Trophoblast cell (in vitro differentiated cells and primary cell): ENCODE measurements at regions not wholly inside any gene's neighbourhood (a gene's known extent, or its start where the extent isn't known, plus 50 kb on each side); places are given as distances from the start of the nearest gene placed in this dataset.

Experiments
- DNase-seq, 2 donors: peaks; one replicate each; pipeline ENCODE4 v3.0.0-alpha.2; 2016
- H2AFZ ChIP-seq: 2 replicates; pipeline ENCODE4 v1.6.1; 2013; ENCODE audit warnings: low read length, moderate library complexity, mild to moderate bottlenecking; ENCODE audit not compliant: insufficient read depth, poor library complexity
- H2AK5ac ChIP-seq: 2 replicates; pipeline ENCODE4 v1.6.1; 2013; ENCODE audit warnings: mild to moderate bottlenecking, low read length
- H2BK120ac ChIP-seq: 2 replicates; pipeline ENCODE4 v1.6.1; 2013; ENCODE audit warnings: low read length, mild to moderate bottlenecking, moderate library complexity; ENCODE audit not compliant: insufficient read depth, poor library complexity
- H2BK12ac ChIP-seq: 2 replicates; pipeline ENCODE4 v1.6.1; 2013; ENCODE audit warnings: mild to moderate bottlenecking, low read length, moderate library complexity
- H2BK5ac ChIP-seq: 2 replicates; pipeline ENCODE4 v1.6.1; 2013; ENCODE audit warnings: low read length, low read depth, moderate library complexity, mild to moderate bottlenecking; ENCODE audit not compliant: poor library complexity
- H3K14ac ChIP-seq: 2 replicates; pipeline ENCODE4 v1.6.1; 2013; ENCODE audit warnings: mild to moderate bottlenecking, low read length
- H3K18ac ChIP-seq: 2 replicates; pipeline ENCODE4 v1.6.1; 2013; ENCODE audit warnings: mild to moderate bottlenecking, low read length
- H3K23ac ChIP-seq: 2 replicates; pipeline ENCODE4 v1.6.1; 2013; ENCODE audit warnings: low read length
- H3K27ac ChIP-seq: 2 replicates; pipeline ENCODE4 v1.5.1; 2013; ENCODE audit warnings: low read depth, mild to moderate bottlenecking, inconsistent platforms, low read length, moderate library complexity
- H3K27me3 ChIP-seq: 2 replicates; pipeline ENCODE4 v1.6.1; 2013; ENCODE audit warnings: inconsistent platforms, mild to moderate bottlenecking, low read length, moderate library complexity; ENCODE audit not compliant: insufficient read depth
- H3K36me3 ChIP-seq, 2 experiments: 1 replicate in 1 of 2; 2 replicates in 1 of 2; pipeline ENCODE4 v1.6.1; 2013; ENCODE audit warnings: low read length in 2 of 2, mild to moderate bottlenecking in 2 of 2, moderate library complexity in 1 of 2; ENCODE audit not compliant: insufficient read depth in 2 of 2, control insufficient read depth in 1 of 2
- H3K4ac ChIP-seq: 2 replicates; pipeline ENCODE4 v1.6.1; 2013; ENCODE audit warnings: low read depth, mild to moderate bottlenecking, low read length, moderate library complexity
- H3K4me1 ChIP-seq, 2 experiments: 1 replicate in 1 of 2; 2 replicates in 1 of 2; pipeline ENCODE4 v1.6.1; 2013; ENCODE audit warnings: low read length in 2 of 2, mild to moderate bottlenecking in 2 of 2, moderate library complexity in 1 of 2; ENCODE audit not compliant: insufficient read depth in 2 of 2, control insufficient read depth in 1 of 2
- H3K4me2 ChIP-seq: 2 replicates; pipeline ENCODE4 v1.6.1; 2013; ENCODE audit warnings: inconsistent platforms, mild to moderate bottlenecking, low read length, moderate library complexity
- H3K4me3 ChIP-seq: 2 replicates; pipeline ENCODE4 v1.5.1; 2013; ENCODE audit warnings: mild to moderate bottlenecking, low read depth, low read length, inconsistent platforms
- H3K79me1 ChIP-seq: one replicate; pipeline ENCODE4 v1.6.1; 2013; ENCODE audit warnings: low read length
- H3K79me2 ChIP-seq: 2 replicates; pipeline ENCODE4 v1.6.1; 2013; ENCODE audit warnings: low read length, mild to moderate bottlenecking; ENCODE audit not compliant: control insufficient read depth, insufficient read depth, poor library complexity
- H3K9ac ChIP-seq: 2 replicates; pipeline ENCODE4 v1.6.1; 2013; ENCODE audit warnings: mild to moderate bottlenecking, low read length
- H3K9me3 ChIP-seq: 2 replicates; pipeline ENCODE4 v1.6.1; 2013; ENCODE audit warnings: low read depth, mild to moderate bottlenecking, control low read depth, inconsistent platforms, low read length; ENCODE audit not compliant: insufficient read depth
- H4K12ac ChIP-seq: 2 replicates; pipeline ENCODE4 v1.6.1; 2013; ENCODE audit warnings: low read depth, mild to moderate bottlenecking, low read length, moderate library complexity
- H4K8ac ChIP-seq: 2 replicates; pipeline ENCODE4 v1.6.1; 2013; ENCODE audit warnings: low read depth, mild to moderate bottlenecking, low read length, moderate library complexity
- H4K91ac ChIP-seq: one replicate; pipeline ENCODE4 v1.6.1; 2013; ENCODE audit warnings: low read depth, mild to moderate bottlenecking, low read length, moderate library complexity
- WGBS: extraction: QIAGEN DNeasy Blood & Tissue Kit; methylation state at CpG from one replicate; pipeline ENCODE4 v1.1.7; 2013; ENCODE audit warnings: missing lambda C conversion rate; ENCODE audit not compliant: insufficient read length, insufficient coverage; ENCODE audit errors: extremely low coverage; 5-methylcytosine and 5-hydroxymethylcytosine counted together

DNA sequence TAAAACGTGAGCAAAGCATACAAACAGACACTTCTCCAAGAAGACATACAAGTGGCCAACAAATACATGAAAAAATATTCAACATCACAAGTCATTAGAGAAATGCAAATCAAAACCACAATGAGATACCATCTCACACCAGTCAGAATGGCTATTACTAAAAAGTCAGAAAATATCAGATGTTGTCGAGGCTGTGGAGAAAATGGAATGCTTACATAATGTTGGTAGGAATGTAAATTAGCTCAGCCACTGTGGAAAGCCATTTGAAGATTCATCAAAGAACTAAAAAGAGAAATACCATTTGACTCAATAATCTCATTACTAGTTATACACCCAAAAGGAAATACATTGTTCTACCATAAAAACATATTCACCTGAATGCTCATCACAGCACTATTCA is 825.7 kb downstream of the SUCLG1 start:
- H2AFZ ChIP-seq, result no peak overlapping the region
- H3K9ac ChIP-seq, result no peak overlapping the region
- H3K9me3 ChIP-seq, result no peaks in the 10 kb centered on the region
- H4K8ac ChIP-seq, result no peak overlapping the region
- no peaks in the 10 kb centered on the region for H3K36me3 ChIP-seq
- no peaks in the 10 kb centered on the region for H3K79me2 ChIP-seq
- WGBS, result no CpG with 5 or more reads among the region's 2 CpGs
- H3K23ac ChIP-seq, result no peak overlapping the region
- H3K4me3 ChIP-seq, result no peak overlapping the region
- no peak overlapping the region for H3K27ac ChIP-seq
- H2BK12ac ChIP-seq, result no peak overlapping the region
- no peak overlapping the region for H3K14ac ChIP-seq
- no peaks in the 10 kb centered on the region for H3K79me1 ChIP-seq
- no peak overlapping the region for H2BK5ac ChIP-seq
- H3K4me2 ChIP-seq, result no peak overlapping the region
- no peak overlapping the region for H2AK5ac ChIP-seq
- H4K12ac ChIP-seq, result no peak overlapping the region
- H3K27me3 ChIP-seq, result no peaks in the 10 kb centered on the region
- no peak overlapping the region for H4K91ac ChIP-seq
- no peak for DNase-seq
- no peaks in the 10 kb centered on the region for H3K4me1 ChIP-seq
- no peak overlapping the region for H3K18ac ChIP-seq
- no peak overlapping the region for H3K4ac ChIP-seq
- H2BK120ac ChIP-seq, result no peak overlapping the region

DNA sequence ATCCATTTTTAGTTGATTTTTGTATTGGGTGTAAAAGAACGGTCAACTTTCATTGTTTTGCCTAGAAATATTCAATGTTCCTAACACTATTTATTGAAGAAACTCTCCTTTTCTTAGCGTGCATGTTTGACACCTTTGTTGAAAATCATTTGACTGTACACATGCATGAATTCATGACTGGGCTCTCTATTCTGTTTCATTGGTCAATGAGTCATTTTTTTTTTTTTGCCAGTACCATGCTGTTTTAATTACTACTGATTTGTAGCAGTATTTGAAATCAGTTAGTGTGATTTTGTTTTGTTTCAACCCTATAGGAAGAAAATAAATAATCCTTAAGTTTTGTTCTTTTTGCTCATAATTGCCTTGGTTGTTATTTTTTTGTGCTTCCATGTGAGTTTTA is 828.7 kb downstream of the SUCLG1 start:
- Histone ChIP-seq H3K4ac (no peak overlapping the region), H2AFZ (no peak overlapping the region), H3K79me1 (no peaks in the 10 kb centered on the region), H3K9me3 (no peaks in the 10 kb centered on the region), H2AK5ac (no peak overlapping the region), H3K27ac (no peak overlapping the region), H4K91ac (no peak overlapping the region), H2BK5ac (no peak overlapping the region), H3K14ac (no peak overlapping the region), H3K18ac (no peak overlapping the region), H2BK12ac (no peak overlapping the region), H3K79me2 (no peaks in the 10 kb centered on the region), H3K4me3 (no peak overlapping the region), H3K23ac (no peak overlapping the region), H3K4me1 (no peaks in the 10 kb centered on the region), H4K12ac (no peak overlapping the region), H3K9ac (no peak overlapping the region), H3K4me2 (no peak overlapping the region), H2BK120ac (no peak overlapping the region), H4K8ac (no peak overlapping the region), H3K27me3 (no peaks in the 10 kb centered on the region), H3K36me3 (no peaks in the 10 kb centered on the region)
- no peak for DNase-seq
- no CpG with 5 or more reads among the region's 2 CpGs for WGBS

- no peak overlapping the region for H3K4me2 ChIP-seq
- H3K4me3 ChIP-seq, result no peak overlapping the region
- WGBS, result no CpG with 5 or more reads among the region's 4 CpGs
- no peak overlapping the region for H3K18ac ChIP-seq
- H2AFZ ChIP-seq, result no peak overlapping the region
- no peak overlapping the region for H3K23ac ChIP-seq
- H3K79me1 ChIP-seq, result no peaks in the 10 kb centered on the region
- H4K91ac ChIP-seq, result no peak overlapping the region
- no peak overlapping the region for H3K27ac ChIP-seq
- H3K27me3 ChIP-seq, result no peaks in the 10 kb centered on the region
- H2AK5ac ChIP-seq, result no peak overlapping the region
- H3K79me2 ChIP-seq, result no peaks in the 10 kb centered on the region
- H2BK12ac ChIP-seq, result no peak overlapping the region
- peaks cover 1% of the 10 kb centered on the region for H3K9me3 ChIP-seq
- no peak overlapping the region for H3K14ac ChIP-seq
- H2BK5ac ChIP-seq, result no peak overlapping the region
- no peaks in the 10 kb centered on the region for H3K4me1 ChIP-seq
- peak in 1 of 2 donors; percentile 38 for DNase-seq
- no peak overlapping the region for H3K9ac ChIP-seq
- no peak overlapping the region for H4K8ac ChIP-seq
- H3K36me3 ChIP-seq, result no peaks in the 10 kb centered on the region
- no peak overlapping the region for H2BK120ac ChIP-seq
- H4K12ac ChIP-seq, result no peak overlapping the region
- no peak overlapping the region for H3K4ac ChIP-seq
Observed at GRCh38 chr2:83615511-83615910, 843.6 kb downstream of the SUCLG1 start.

DNA sequence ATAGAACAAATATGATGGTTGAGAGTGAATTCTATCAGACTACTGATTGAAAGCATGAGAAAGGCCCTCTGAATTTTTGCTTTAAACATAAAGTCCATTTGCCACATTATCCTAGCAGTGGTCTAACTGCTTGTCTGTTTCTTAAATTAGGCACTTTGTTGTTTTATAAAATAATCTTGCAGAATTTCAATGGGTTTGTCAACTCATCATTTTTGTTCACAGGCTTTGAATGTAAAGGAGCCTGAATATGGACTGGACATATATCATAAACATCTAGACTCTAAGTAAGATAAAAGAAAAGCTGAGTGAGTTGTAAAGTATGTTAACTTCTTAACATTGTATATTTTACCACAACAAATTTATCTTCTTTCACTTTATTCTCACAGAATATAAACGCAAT is 845.9 kb downstream of the SUCLG1 start:
- Histone ChIP-seq H3K36me3 (no peaks in the 10 kb centered on the region), H3K27me3 (no peaks in the 10 kb centered on the region), H3K9ac (no peak overlapping the region), H3K79me2 (no peaks in the 10 kb centered on the region), H2BK12ac (no peak overlapping the region), H3K4ac (no peak overlapping the region), H2BK5ac (no peak overlapping the region), H4K91ac (no peak overlapping the region), H2BK120ac (no peak overlapping the region), H3K27ac (no peak overlapping the region), H2AK5ac (no peak overlapping the region), H3K23ac (no peak overlapping the region), H3K4me1 (no peaks in the 10 kb centered on the region), H3K4me3 (no peak overlapping the region), H3K79me1 (no peaks in the 10 kb centered on the region), H2AFZ (no peak overlapping the region), H3K9me3 (peaks cover 1% of the 10 kb centered on the region), H4K8ac (no peak overlapping the region), H4K12ac (no peak overlapping the region), H3K4me2 (no peak overlapping the region), H3K14ac (no peak overlapping the region), H3K18ac (no peak overlapping the region)
- WGBS, result no CpG with 5 or more reads among the region's 1 CpG
- DNase-seq, result no peak
